ENCODE measurements at regions not wholly inside any gene's neighbourhood (a gene's known extent, or its start where the extent isn't known, plus 50 kb on each side); places are given as distances from the start of the nearest gene placed in this dataset.

- Mint-ChIP-seq H3K4me1 (peaks cover 21% of the 10 kb centered on the region), H3K9me3 (no peaks in the 10 kb centered on the region), H3K36me3 (ENCODE audit: low read depth) (no peaks in the 10 kb centered on the region), H3K27ac (no peak overlapping the region), H3K4me3 (no peak overlapping the region), H3K27me3 (ENCODE audit: low read depth) (peaks cover 32% of the 10 kb centered on the region)
- no peak for TF ChIP-seq CTCF (IDR thresholded peaks at IDR 0.05; ENCODE audit: unreplicated experiment in 3 of 3)
Observed at GRCh38 chr2:121039679-121040078, 245.3 kb downstream of the TFCP2L1 start.

- peaks cover 40% of the 10 kb centered on the region for H3K27me3 Mint-ChIP-seq (ENCODE audit: low read depth)
- peaks cover 13% of the 10 kb centered on the region for H3K4me1 Mint-ChIP-seq
- TF ChIP-seq CTCF (IDR thresholded peaks at IDR 0.05; ENCODE audit: unreplicated experiment in 3 of 3): no peak
- no peaks in the 10 kb centered on the region for H3K36me3 Mint-ChIP-seq (ENCODE audit: low read depth)
- no peaks in the 10 kb centered on the region for H3K9me3 Mint-ChIP-seq
- no peak overlapping the region for H3K27ac Mint-ChIP-seq
- no peak overlapping the region for H3K4me3 Mint-ChIP-seq
Observed at GRCh38 chr2:121041516-121041915, 243.5 kb downstream of the TFCP2L1 start.

- Mint-ChIP-seq H3K27ac (no peak overlapping the region), H3K36me3 (ENCODE audit: low read depth) (no peaks in the 10 kb centered on the region), H3K4me3 (no peak overlapping the region), H3K27me3 (ENCODE audit: low read depth) (peaks cover 47% of the 10 kb centered on the region), H3K4me1 (peaks cover 11% of the 10 kb centered on the region), H3K9me3 (no peaks in the 10 kb centered on the region)
- no peak for TF ChIP-seq CTCF (IDR thresholded peaks at IDR 0.05; ENCODE audit: unreplicated experiment in 3 of 3)
Observed at GRCh38 chr2:121043061-121043826, 241.8 kb downstream of the TFCP2L1 start.

GRCh38 chr2:121043827-121044222, 241.2 kb downstream of the TFCP2L1 start:
- no peak for TF ChIP-seq CTCF (IDR thresholded peaks at IDR 0.05; ENCODE audit: unreplicated experiment in 3 of 3)
- Mint-ChIP-seq H3K36me3 (ENCODE audit: low read depth) (no peaks in the 10 kb centered on the region), H3K9me3 (no peaks in the 10 kb centered on the region), H3K27ac (no peak overlapping the region), H3K4me3 (no peak overlapping the region), H3K27me3 (ENCODE audit: low read depth) (peaks cover 49% of the 10 kb centered on the region), H3K4me1 (peaks cover 9% of the 10 kb centered on the region)

GRCh38 chr2:121044412-121044811, 240.6 kb downstream of the TFCP2L1 start:
- Mint-ChIP-seq H3K36me3 (ENCODE audit: low read depth) (no peaks in the 10 kb centered on the region), H3K4me3 (no peak overlapping the region), H3K27me3 (ENCODE audit: low read depth) (peaks cover 49% of the 10 kb centered on the region), H3K9me3 (no peaks in the 10 kb centered on the region), H3K4me1 (peaks cover 3% of the 10 kb centered on the region), H3K27ac (no peak overlapping the region)
- TF ChIP-seq CTCF (IDR thresholded peaks at IDR 0.05; ENCODE audit: unreplicated experiment in 3 of 3): no peak

- Mint-ChIP-seq H3K4me3 (no peak overlapping the region), H3K27me3 (ENCODE audit: low read depth) (peaks cover 45% of the 10 kb centered on the region), H3K27ac (no peak overlapping the region), H3K36me3 (ENCODE audit: low read depth) (no peaks in the 10 kb centered on the region), H3K4me1 (no peaks in the 10 kb centered on the region), H3K9me3 (no peaks in the 10 kb centered on the region)
- no peak for TF ChIP-seq CTCF (IDR thresholded peaks at IDR 0.05; ENCODE audit: unreplicated experiment in 3 of 3)
Observed at GRCh38 chr2:121045245-121045644, 239.8 kb downstream of the TFCP2L1 start.

Measured in nephron (organoid).